Nephron progenitor cell (in vitro differentiated cells): ENCODE measurements at regions not wholly inside any gene's neighbourhood (a gene's known extent, or its start where the extent isn't known, plus 50 kb on each side); places are given as distances from the start of the nearest gene placed in this dataset.

ENCODE experiments used
- DNase-seq: peaks from one replicate; pipeline ENCODE4 v3.0.0; 2021
- H3K27ac Mint-ChIP-seq: 2 replicates; pipeline ENCODE4 v1.8.0; 2021; ENCODE audit warnings: mild to moderate bottlenecking, moderate library complexity, mixed read lengths
- H3K27me3 Mint-ChIP-seq: 2 replicates; pipeline ENCODE4 v1.8.0; 2021; ENCODE audit warnings: mild to moderate bottlenecking, low read depth, mixed read lengths; ENCODE audit not compliant: poor library complexity
- H3K36me3 Mint-ChIP-seq: 2 replicates; pipeline ENCODE4 v1.8.0; 2021; ENCODE audit warnings: low read depth, mixed read lengths
- H3K4me1 Mint-ChIP-seq: 2 replicates; pipeline ENCODE4 v1.8.0; 2021; ENCODE audit warnings: mixed read lengths
- H3K4me3 Mint-ChIP-seq: 2 replicates; pipeline ENCODE4 v1.8.0; 2021; ENCODE audit warnings: mild to moderate bottlenecking, moderate library complexity, mixed read lengths
- H3K9me3 Mint-ChIP-seq: 2 replicates; pipeline ENCODE4 v1.8.0; 2021; ENCODE audit warnings: mild to moderate bottlenecking, moderate library complexity, mixed read lengths
- CTCF ChIP-seq: fragments of 200-600 bp; sonication (generic); IDR thresholded peaks from 2 replicates; pipeline ENCODE4 v1.5.0; 2021; ENCODE audit warnings: antibody characterized with exemption

- DNase-seq = no peak
- no peak overlapping the region for H3K27ac Mint-ChIP-seq
- H3K27me3 Mint-ChIP-seq = peaks cover 1% of the 10 kb centered on the region
- no peaks in the 10 kb centered on the region for H3K4me1 Mint-ChIP-seq
- no peak for TF ChIP-seq CTCF
- peaks cover 2% of the 10 kb centered on the region for H3K9me3 Mint-ChIP-seq
- H3K36me3 Mint-ChIP-seq = no peaks in the 10 kb centered on the region
- H3K4me3 Mint-ChIP-seq = no peak overlapping the region
Measured at GRCh38 chr4:30879855-30880598, 159.9 kb downstream of the PCDH7 start.

GRCh38 chr4:30881985-30882384 lies 161.8 kb downstream of the PCDH7 start:
- no peaks in the 10 kb centered on the region for H3K9me3 Mint-ChIP-seq
- DNase-seq = no peak
- no peak overlapping the region for H3K27ac Mint-ChIP-seq
- H3K4me3 Mint-ChIP-seq = no peak overlapping the region
- TF ChIP-seq CTCF = no peak
- no peaks in the 10 kb centered on the region for H3K4me1 Mint-ChIP-seq
- no peaks in the 10 kb centered on the region for H3K27me3 Mint-ChIP-seq
- no peaks in the 10 kb centered on the region for H3K36me3 Mint-ChIP-seq

GRCh38 chr4:30882443-30882842 lies 162.3 kb downstream of the PCDH7 start:
- H3K27ac Mint-ChIP-seq = no peak overlapping the region
- H3K9me3 Mint-ChIP-seq = no peaks in the 10 kb centered on the region
- no peak overlapping the region for H3K4me3 Mint-ChIP-seq
- no peaks in the 10 kb centered on the region for H3K27me3 Mint-ChIP-seq
- no peaks in the 10 kb centered on the region for H3K4me1 Mint-ChIP-seq
- no peaks in the 10 kb centered on the region for H3K36me3 Mint-ChIP-seq
- no peak for TF ChIP-seq CTCF
- no peak for DNase-seq

- H3K36me3 Mint-ChIP-seq = no peaks in the 10 kb centered on the region
- H3K4me1 Mint-ChIP-seq = no peaks in the 10 kb centered on the region
- no peaks in the 10 kb centered on the region for H3K27me3 Mint-ChIP-seq
- no peaks in the 10 kb centered on the region for H3K9me3 Mint-ChIP-seq
- DNase-seq = no peak
- TF ChIP-seq CTCF = no peak
- H3K4me3 Mint-ChIP-seq = no peak overlapping the region
- H3K27ac Mint-ChIP-seq = no peak overlapping the region
Measured at GRCh38 chr4:30882995-30883675, 163.0 kb downstream of the PCDH7 start.

GRCh38 chr4:30901461-30902451 lies 181.6 kb downstream of the PCDH7 start:
- Mint-ChIP-seq H3K27me3 (peaks cover 3% of the 10 kb centered on the region), H3K27ac (no peak overlapping the region), H3K9me3 (peaks cover 9% of the 10 kb centered on the region), H3K4me3 (no peak overlapping the region), H3K36me3 (no peaks in the 10 kb centered on the region), H3K4me1 (peaks cover 9% of the 10 kb centered on the region)
- no peak for DNase-seq
- no peak for TF ChIP-seq CTCF
